CD4-positive, alpha-beta memory T cell (primary cell): ENCODE measurements at regions not wholly inside any gene's neighbourhood (a gene's known extent, or its start where the extent isn't known, plus 50 kb on each side); places are given as distances from the start of the nearest gene placed in this dataset.
"Not testable (repeated sequence)": the region's sequence is repeated elsewhere in the genome, so short reads cannot be mapped to it uniquely, and the experiment has no call there.

Experiments used
- CTCF ChIA-PET: fragments of 350-600 bp; sonication (Branson Sonifier 250); formaldehyde crosslinking; loops from one replicate; lab custom pipeline; 2021; ENCODE audit warnings: inconsistent platforms; ENCODE audit not compliant: partially characterized antibody; lab: Charles Lee
- POLR2A ChIA-PET: fragments of 350-600 bp; sonication (Branson Sonifier 250); formaldehyde crosslinking; loops from one replicate; lab custom pipeline; 2021; ENCODE audit not compliant: partially characterized antibody; lab: Charles Lee
- DNase-seq, 5 donors: peaks; one replicate each; pipeline versions ENCODE4 v3.0.0 to v3.0.0-alpha.2; 2020 to 2022; ENCODE audit warnings: mixed read lengths in 1 of 5
- H3K27ac ChIP-seq: one replicate; pipeline ENCODE4 v1.7.0; 2013; ENCODE audit warnings: low read depth, low read length
- H3K27me3 ChIP-seq: 2 replicates; pipeline ENCODE4 v1.7.0; 2013; ENCODE audit warnings: mild to moderate bottlenecking, low read length, moderate library complexity; ENCODE audit not compliant: insufficient read depth
- H3K36me3 ChIP-seq: 2 replicates; pipeline ENCODE4 v1.7.0; 2013; ENCODE audit warnings: mild to moderate bottlenecking, low read length, moderate library complexity; ENCODE audit not compliant: insufficient read depth
- H3K4me1 ChIP-seq: 2 replicates; pipeline ENCODE4 v1.7.0; 2013; ENCODE audit warnings: mild to moderate bottlenecking, low read length, moderate library complexity; ENCODE audit not compliant: insufficient read depth
- H3K4me3 ChIP-seq, 2 donors: one replicate each; pipeline ENCODE4 v1.7.0; 2013; ENCODE audit warnings: low read length in 2 of 2, mild to moderate bottlenecking in 1 of 2
- H3K9me3 ChIP-seq, 2 donors: one replicate each; pipeline ENCODE4 v1.7.0; 2013; ENCODE audit warnings: low read length in 2 of 2, control low read depth in 1 of 2; ENCODE audit not compliant: control insufficient read depth in 1 of 2
- H3K27ac Mint-ChIP-seq, 7 donors: one replicate each; pipeline ENCODE4 v1.8.0; 2020 to 2021; ENCODE audit warnings: mixed read lengths in 7 of 7, mild to moderate bottlenecking in 6 of 7, inconsistent platforms in 3 of 7, moderate library complexity in 3 of 7
- H3K27me3 Mint-ChIP-seq, 2 donors: one replicate each; pipeline ENCODE4 v1.8.0; 2020 to 2021; ENCODE audit warnings: mixed read lengths in 2 of 2
- H3K36me3 Mint-ChIP-seq, 2 donors: one replicate each; pipeline ENCODE4 v1.8.0; 2020 to 2021; ENCODE audit warnings: mixed read lengths in 2 of 2, inconsistent platforms in 1 of 2, mild to moderate bottlenecking in 1 of 2
- H3K4me1 Mint-ChIP-seq, 4 donors: one replicate each; pipeline ENCODE4 v1.8.0; 2020 to 2021; ENCODE audit warnings: mixed read lengths in 4 of 4, mild to moderate bottlenecking in 1 of 4
- H3K4me3 Mint-ChIP-seq, 8 donors: one replicate each; pipeline ENCODE4 v1.8.0; 2020 to 2021; ENCODE audit warnings: mixed read lengths in 8 of 8, mild to moderate bottlenecking in 7 of 8, moderate library complexity in 6 of 8, inconsistent platforms in 3 of 8
- H3K9me3 Mint-ChIP-seq, 8 donors: one replicate each; pipeline ENCODE4 v1.8.0; 2020 to 2021; ENCODE audit warnings: mixed read lengths in 8 of 8, mild to moderate bottlenecking in 5 of 8, inconsistent platforms in 3 of 8, moderate library complexity in 1 of 8
- intact Hi-C: fragments of 100-400 bp; cut with micrococcal nuclease; formaldehyde crosslinking; loops from one replicate; pipeline ENCODE4 v1.15.1; 2023

GRCh38 chr7:120185940-120186682, 86.9 kb upstream of the KCND2 start:
- POLR2A ChIA-PET, result no interaction called here
- CTCF ChIA-PET, result no interaction called here
- intact Hi-C loops, result no loop called here
- H3K4me1 ChIP-seq, result no peaks in the 10 kb centered on the region
- Mint-ChIP-seq H3K27me3 (no peaks in the 10 kb centered on the region), H3K9me3 (peaks cover 0 to 16% (median 6%) of the 10 kb centered on the region in 8 donors), H3K4me3 (no peak overlapping the region), H3K36me3 (no peaks in the 10 kb centered on the region), H3K27ac (no peak overlapping the region), H3K4me1 (no peaks in the 10 kb centered on the region)
- no peaks in the 10 kb centered on the region for H3K9me3 ChIP-seq
- no peak overlapping the region for H3K27ac ChIP-seq
- H3K36me3 ChIP-seq, result no peaks in the 10 kb centered on the region
- H3K27me3 ChIP-seq, result no peaks in the 10 kb centered on the region
- no peak overlapping the region for H3K4me3 ChIP-seq
- no peak for DNase-seq

DNA sequence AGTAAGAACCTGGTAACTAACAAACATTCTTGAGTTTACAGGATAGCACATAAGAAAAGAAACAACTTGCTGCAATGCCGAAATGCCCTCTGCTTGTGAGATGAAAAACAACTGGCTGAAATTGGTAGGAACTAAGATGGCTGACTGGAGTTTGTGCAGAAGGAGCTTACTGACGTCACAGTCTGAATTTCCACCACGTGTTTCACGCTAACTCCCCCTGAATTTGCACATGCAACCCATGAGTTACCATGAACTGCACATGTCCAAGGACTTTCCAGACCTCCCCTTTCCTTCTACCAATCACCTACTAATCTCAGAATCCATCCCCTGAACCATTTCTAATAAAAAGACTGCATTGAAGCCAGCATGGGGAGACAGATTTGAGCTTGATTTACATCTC, 86.3 kb upstream of the KCND2 start:
- H3K27ac Mint-ChIP-seq, result no peak overlapping the region
- H3K4me1 ChIP-seq, result no peaks in the 10 kb centered on the region
- H3K4me3 Mint-ChIP-seq, result no peak overlapping the region
- no peaks in the 10 kb centered on the region for H3K36me3 ChIP-seq
- H3K9me3 Mint-ChIP-seq, result peaks cover 0 to 16% (median 6%) of the 10 kb centered on the region in 8 donors
- DNase-seq, result no peak
- POLR2A ChIA-PET, result no interaction called here
- H3K27me3 Mint-ChIP-seq, result no peaks in the 10 kb centered on the region
- H3K36me3 Mint-ChIP-seq, result no peaks in the 10 kb centered on the region
- H3K27me3 ChIP-seq, result no peaks in the 10 kb centered on the region
- no peak overlapping the region for H3K4me3 ChIP-seq
- no peaks in the 10 kb centered on the region for H3K4me1 Mint-ChIP-seq
- intact Hi-C loops, result no loop called here
- H3K27ac ChIP-seq, result no peak overlapping the region
- H3K9me3 ChIP-seq, result no peaks in the 10 kb centered on the region
- CTCF ChIA-PET, result no interaction called here

- Histone ChIP-seq H3K36me3 (no peaks in the 10 kb centered on the region), H3K27ac (no peak overlapping the region), H3K4me3 (no peak overlapping the region), H3K9me3 (no peaks in the 10 kb centered on the region), H3K27me3 (no peaks in the 10 kb centered on the region), H3K4me1 (no peaks in the 10 kb centered on the region)
- intact Hi-C loops, result no loop called here
- Mint-ChIP-seq H3K4me1 (no peaks in the 10 kb centered on the region), H3K9me3 (peaks cover 0 to 13% (median 4%) of the 10 kb centered on the region in 8 donors), H3K27me3 (no peaks in the 10 kb centered on the region), H3K4me3 (no peak overlapping the region), H3K36me3 (no peaks in the 10 kb centered on the region), H3K27ac (no peak overlapping the region)
- no peak for DNase-seq
- POLR2A ChIA-PET, result no interaction called here
- CTCF ChIA-PET, result no interaction called here
Measured at GRCh38 chr7:120189623-120190022, 83.4 kb upstream of the KCND2 start.

DNA sequence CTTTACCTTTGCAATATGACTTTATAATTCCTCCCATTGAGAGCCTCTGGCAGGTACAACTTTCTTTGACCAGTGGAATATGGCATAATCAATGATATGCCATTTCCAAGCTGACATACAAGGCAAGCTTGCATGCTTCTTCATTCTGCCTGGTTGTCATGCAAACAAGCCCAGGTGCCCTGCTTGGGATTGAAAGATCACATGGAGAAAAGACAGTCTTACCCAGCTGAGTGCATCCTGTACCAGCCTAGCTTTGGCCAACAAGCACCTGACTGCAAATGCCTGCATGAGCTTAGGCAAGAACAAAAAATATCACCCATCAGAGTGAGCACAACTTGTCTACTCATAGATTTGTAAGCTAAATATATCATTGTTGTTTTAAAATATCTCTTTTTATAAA, 82.9 kb upstream of the KCND2 start:
- Histone ChIP-seq H3K4me3 (no peak overlapping the region), H3K36me3 (no peaks in the 10 kb centered on the region), H3K4me1 (no peaks in the 10 kb centered on the region), H3K27ac (no peak overlapping the region), H3K9me3 (no peaks in the 10 kb centered on the region), H3K27me3 (no peaks in the 10 kb centered on the region)
- no peak for DNase-seq
- ChIA-PET CTCF (no interaction called here), POLR2A (no interaction called here)
- peaks cover 0 to 13% (median 4%) of the 10 kb centered on the region in 8 donors for H3K9me3 Mint-ChIP-seq
- H3K27me3 Mint-ChIP-seq, result no peaks in the 10 kb centered on the region
- H3K4me1 Mint-ChIP-seq, result no peaks in the 10 kb centered on the region
- H3K4me3 Mint-ChIP-seq, result no peak overlapping the region
- H3K36me3 Mint-ChIP-seq, result no peaks in the 10 kb centered on the region
- intact Hi-C loops, result no loop called here
- no peak overlapping the region for H3K27ac Mint-ChIP-seq

DNA sequence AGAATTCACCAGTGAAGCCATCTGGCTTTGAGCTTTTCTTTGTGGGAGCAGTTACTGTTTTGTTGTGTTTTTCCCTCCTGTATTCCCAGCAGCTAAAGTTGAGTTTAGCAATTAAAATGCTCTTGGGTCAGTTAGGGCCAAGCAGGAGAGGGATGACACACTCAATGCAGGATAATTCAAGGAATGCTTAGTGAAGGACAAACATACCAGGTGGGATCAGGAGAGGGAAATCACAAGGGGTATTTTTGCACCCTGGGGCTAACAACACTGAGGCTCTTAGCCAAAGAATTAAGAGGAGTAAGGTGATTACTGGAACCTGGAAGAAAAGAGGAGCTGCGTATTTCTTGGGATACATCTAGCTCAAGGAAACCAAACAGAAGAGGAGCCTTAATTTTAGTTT, 82.4 kb upstream of the KCND2 start:
- Mint-ChIP-seq H3K27ac (no peak overlapping the region), H3K4me3 (no peak overlapping the region), H3K9me3 (peaks cover 0 to 16% (median 5%) of the 10 kb centered on the region in 8 donors), H3K36me3 (no peaks in the 10 kb centered on the region), H3K27me3 (no peaks in the 10 kb centered on the region), H3K4me1 (no peaks in the 10 kb centered on the region)
- no peak overlapping the region for H3K27ac ChIP-seq
- ChIA-PET POLR2A (no interaction called here), CTCF (no interaction called here)
- H3K4me1 ChIP-seq, result no peaks in the 10 kb centered on the region
- H3K9me3 ChIP-seq, result no peaks in the 10 kb centered on the region
- no peak overlapping the region for H3K4me3 ChIP-seq
- intact Hi-C loops, result no loop called here
- H3K36me3 ChIP-seq, result no peaks in the 10 kb centered on the region
- H3K27me3 ChIP-seq, result no peaks in the 10 kb centered on the region
- DNase-seq, result no peak

DNA sequence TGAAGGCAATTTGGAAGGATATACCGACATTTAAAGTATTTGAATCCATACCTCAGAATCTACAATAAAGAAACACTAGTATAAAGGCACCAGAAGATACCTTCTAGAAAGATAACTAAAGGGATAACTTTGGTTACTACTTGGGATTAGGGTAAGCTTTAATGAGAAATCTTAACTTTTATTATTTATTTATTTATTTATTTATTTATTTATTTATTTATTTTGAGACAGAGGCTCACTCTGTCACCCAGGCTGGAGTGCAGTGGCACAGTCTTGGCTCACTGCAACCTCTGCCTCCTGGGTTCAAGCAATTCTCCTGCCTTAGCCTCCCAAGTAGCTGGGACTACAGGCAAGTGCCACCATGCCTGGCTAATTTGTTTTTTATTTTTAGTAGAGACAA, 81.6 kb upstream of the KCND2 start:
- CTCF ChIA-PET, H3K4me3 Mint-ChIP-seq: not testable (repeated sequence)

DNA sequence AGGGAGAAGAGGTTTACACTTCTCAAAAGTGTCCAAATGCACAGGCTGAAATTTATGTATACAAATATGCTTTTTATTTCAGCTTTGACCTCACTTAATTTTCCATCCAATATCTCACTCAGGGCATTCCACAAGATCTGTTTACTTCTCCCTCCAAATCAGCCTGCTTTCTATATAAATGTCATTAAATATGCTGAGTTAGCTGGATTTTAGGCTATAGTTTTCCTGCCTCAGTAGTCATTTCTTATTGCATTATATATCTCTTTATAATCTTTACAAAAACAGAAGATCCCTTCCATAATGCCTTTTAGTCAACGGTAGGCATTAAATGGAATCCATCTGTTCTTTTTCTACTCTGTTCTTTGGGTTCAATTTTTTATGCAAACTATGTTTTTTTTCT, 71.7 kb upstream of the KCND2 start:
- Histone ChIP-seq H3K9me3 (peaks cover 0 to 5% of the 10 kb centered on the region in 2 donors), H3K27ac (no peak overlapping the region), H3K36me3 (no peaks in the 10 kb centered on the region), H3K4me3 (no peak overlapping the region), H3K27me3 (no peaks in the 10 kb centered on the region), H3K4me1 (no peaks in the 10 kb centered on the region)
- H3K9me3 Mint-ChIP-seq, result peaks cover 0 to 17% (median 4%) of the 10 kb centered on the region in 8 donors
- DNase-seq, result no peak
- ChIA-PET CTCF (no interaction called here), POLR2A (no interaction called here)
- H3K4me1 Mint-ChIP-seq, result no peaks in the 10 kb centered on the region
- H3K27me3 Mint-ChIP-seq, result no peaks in the 10 kb centered on the region
- H3K36me3 Mint-ChIP-seq, result no peaks in the 10 kb centered on the region
- H3K4me3 Mint-ChIP-seq, result no peak overlapping the region
- intact Hi-C loops, result no loop called here
- H3K27ac Mint-ChIP-seq, result no peak overlapping the region

More for the DNA sequence above, 81.6 kb upstream of the KCND2 start:
- H3K4me1 Mint-ChIP-seq, H3K27ac Mint-ChIP-seq, H3K27ac ChIP-seq, H3K36me3 ChIP-seq, H3K36me3 Mint-ChIP-seq, intact Hi-C loops, H3K27me3 ChIP-seq, H3K9me3 ChIP-seq, H3K4me3 ChIP-seq, H3K4me1 ChIP-seq, H3K27me3 Mint-ChIP-seq, POLR2A ChIA-PET, DNase-seq: not testable (repeated sequence)
- peaks cover 0 to 18% (median 6%) of the 10 kb centered on the region in 8 donors for H3K9me3 Mint-ChIP-seq
